UCSD-AML1 (cell line): ENCODE measurements at regions not wholly inside any gene's neighbourhood (a gene's known extent, or its start where the extent isn't known, plus 50 kb on each side); places are given as distances from the start of the nearest gene placed in this dataset.
"Not testable (repeated sequence)": the region's sequence is repeated elsewhere in the genome, so short reads cannot be mapped to it uniquely, and the experiment has no call there.

Experiments used
- DNase-seq: peaks from one replicate; lab custom pipeline; 2025; ENCODE audit not compliant: unreplicated experiment; lab: John Stamatoyannopoulos, UW

DNA sequence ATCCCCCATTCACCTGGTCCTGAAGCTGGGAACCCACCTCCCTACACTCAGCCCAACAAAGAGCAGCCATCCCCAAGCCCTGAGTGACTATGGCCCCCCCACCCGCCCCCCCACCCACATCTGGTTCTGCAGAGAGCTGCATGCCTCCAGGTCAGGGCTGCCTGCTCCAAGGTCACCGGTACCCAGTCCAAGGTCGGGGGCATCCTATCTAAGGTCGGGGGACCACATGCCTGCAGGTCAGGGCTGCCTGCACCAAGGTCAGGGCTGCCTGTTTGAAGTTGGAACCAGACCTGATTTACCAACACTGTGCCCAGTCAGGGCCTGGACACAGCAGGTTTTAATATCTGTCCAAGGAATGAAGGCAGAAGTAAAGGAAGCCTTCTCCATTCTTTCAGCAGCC, 66.1 kb upstream of the GPC1 start:
- no peak for DNase-seq

- DNase-seq, result no peak
Observed at GRCh38 chr2:240369801-240370585, 65.5 kb upstream of the GPC1 start.

DNA sequence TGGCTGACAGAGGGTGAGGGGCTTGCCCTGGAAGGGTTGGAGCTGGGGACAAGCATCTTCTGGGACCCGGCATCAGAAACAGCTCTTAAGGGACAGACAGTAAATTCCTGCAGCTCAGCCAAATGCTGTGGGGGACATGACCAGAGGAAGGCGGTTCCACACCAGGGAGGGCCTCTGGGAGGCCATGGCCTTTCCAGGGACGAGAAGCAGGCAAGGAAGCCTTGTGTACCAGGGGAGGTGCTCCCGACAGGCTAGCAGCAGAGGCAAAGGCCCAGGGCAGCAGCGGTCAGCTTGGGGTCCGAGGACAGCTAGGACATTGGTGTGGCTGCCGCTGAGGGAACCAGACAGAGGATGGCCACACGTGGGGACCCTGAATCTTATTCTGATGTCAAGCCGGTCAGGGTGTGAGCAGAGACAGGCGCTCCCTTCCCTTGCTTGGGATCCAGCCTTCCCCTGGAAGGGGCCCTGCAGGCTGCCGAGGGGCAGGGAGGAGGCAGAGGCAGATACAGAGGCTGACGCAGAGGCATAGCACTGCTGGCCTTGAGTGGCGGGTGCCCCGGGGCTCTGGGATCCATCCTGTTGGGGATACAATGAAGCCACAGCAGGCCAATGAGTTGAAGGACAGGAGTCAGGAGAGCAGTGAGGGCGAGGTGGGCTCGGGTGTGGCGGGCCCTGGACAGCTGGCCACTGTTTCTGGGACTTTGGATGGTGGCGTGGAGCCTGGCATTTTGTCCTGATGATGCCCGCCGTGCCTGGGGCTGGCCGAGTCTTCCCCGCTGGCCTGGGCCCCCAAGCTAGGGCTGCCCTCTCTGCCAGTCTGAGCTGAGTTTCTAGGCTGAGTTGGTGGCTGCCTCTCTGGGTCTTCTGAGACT, 64.1 kb upstream of the GPC1 start:
- no peak for DNase-seq

GRCh38 chr2:240372101-240372500, 63.4 kb upstream of the GPC1 start:
- no peak for DNase-seq

DNA sequence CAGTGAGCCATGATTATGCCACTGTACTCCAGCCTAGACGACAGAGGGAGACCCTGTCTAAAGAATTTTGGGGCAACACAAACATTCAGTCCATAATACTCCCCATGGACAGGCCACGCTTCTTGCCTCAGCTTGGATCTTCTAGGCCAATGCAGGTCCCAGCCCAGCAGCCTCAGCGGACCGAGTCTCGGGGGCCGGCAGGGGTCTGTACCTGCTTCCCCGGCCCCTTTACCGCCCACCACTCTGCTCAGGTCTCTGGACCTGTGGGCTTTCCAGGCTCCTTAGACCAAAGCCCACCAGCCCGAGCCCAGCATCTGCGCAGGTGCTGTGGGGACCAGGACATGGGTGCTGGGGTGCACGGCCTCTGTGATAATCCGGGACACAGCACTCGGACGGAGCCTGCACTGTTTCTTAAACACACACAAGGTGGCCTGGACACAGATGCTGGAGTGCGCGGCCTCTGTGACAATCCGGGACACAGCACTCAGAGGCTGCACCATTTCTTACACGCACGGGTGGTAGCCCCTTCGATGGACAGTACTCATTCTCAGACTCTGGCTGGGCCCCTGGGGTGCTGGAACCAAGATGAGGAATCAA, 62.1 kb upstream of the GPC1 start:
- DNase-seq, result no peak

GRCh38 chr2:240374085-240374907, 61.2 kb upstream of the GPC1 start:
- no peak for DNase-seq

- no peak for DNase-seq
Observed at GRCh38 chr2:240375024-240375645, 60.3 kb upstream of the GPC1 start.

DNA sequence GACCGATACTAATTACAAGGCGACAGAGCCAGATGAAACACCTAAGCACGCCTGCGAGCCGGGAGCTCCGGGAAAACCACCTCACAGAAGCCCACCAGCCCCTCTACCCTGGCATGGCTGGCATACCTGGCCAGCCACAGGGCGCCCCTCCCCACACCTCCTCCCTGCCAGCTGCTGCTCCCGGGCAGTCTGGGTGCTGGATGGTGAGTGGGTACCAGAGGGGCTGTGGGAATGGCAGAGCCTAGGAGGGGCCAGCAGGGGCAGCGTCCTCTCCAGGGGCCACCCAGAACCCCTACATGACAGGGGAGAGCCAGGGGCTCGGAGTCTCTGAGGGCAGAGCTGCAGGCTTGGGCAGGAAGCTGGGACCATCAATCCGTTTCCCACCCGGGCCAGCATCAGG, 58.7 kb upstream of the GPC1 start:
- no peak for DNase-seq

DNA sequence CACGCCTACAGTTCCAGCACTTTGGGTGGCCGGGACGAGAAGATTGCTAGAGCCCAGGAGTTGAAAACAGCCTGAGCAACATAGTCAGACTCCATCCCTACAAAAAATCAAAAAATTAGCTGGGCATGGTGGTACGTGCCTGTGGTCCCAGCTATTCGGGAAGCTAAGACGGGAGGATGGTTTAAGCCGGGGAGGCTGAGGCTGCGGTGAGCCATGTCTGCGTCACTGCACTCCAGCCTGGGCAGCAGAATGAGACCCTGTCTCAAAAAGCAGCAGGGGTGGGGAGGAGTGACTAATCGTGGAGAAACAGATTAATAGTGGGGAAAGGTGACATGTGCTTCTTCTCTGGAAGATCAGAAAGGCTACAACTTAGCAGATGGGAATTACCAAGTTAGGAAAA, 58.1 kb upstream of the GPC1 start:
- DNase-seq, result no peak

GRCh38 chr2:240379089-240379636, 56.3 kb upstream of the GPC1 start:
- no peak for DNase-seq

GRCh38 chr2:240383099-240383758, 52.2 kb upstream of the GPC1 start:
- no peak for DNase-seq

DNA sequence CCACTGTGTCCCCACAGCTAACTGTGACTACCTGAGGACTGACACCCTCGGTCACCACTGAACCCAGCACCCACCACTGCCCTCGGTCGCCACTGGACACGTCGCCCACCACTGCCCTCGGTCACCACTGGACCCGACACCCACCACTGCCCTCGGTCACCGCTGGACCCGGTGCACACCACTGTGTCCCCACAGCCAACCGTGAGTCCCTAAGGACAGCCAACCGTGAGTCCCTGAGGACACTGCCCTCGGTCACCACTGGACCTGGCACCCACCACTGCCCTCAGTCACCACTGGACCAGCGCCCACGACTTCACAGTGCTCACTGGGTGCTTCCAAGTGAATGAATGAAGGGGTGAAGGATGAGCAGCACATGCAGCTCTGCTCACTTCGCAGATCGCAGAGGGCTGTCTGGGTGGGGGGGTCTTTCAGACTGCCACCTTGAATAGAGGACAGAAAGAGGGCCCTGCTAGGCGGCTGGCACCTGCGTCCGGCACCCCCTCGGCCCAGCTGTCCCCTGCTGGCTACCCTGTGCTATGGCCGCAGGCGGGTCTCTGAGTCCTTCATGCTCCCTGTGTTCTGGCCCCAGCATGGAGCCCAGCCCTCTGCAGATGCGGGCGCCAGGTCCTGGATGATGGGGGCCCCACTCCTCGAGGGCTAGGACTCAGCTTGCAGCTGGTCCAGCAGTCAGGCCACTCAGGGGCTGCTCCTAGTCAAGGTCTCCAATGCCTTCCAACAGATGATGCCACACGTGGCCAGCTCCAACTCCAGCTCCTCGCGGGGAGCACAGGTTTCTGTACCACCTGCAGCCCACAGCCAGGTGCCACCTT, 51.4 kb upstream of the GPC1 start:
- DNase-seq, result no peak

DNA sequence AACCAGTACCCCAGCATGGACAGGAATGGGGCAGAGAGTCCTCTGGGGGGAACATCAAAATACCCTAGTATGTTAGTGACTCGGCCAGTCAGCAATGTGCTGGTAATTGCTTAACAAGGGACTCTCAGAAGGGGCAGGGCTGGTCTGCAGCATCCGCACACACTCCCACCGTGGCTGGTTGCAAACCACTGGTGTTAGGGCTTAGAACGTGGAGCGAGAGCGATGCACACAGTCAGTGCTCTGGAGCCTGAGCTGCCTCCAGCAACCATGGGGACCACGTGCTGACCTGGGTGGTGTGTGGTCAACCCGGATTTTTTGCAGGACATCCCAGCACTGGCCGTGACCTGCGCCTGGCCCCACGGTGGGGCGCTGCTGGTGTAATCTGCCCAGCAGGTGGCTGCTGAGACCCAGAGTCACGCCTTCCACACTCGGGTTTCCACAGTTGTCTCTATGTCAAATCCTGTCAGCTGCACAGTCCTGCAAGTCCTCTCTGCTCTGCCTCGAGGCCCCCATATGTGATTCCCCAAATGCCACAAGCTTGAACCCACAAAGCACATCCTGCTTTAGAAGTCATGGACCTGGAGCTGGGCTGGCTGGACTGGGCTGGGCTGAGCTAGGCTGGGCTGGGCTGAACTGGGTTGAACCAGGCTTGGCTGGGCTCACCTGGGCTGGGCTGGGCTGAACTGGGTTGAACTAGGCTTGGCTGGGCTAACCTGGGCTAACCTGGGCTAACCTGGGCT, 50.6 kb upstream of the GPC1 start:
- no peak for DNase-seq

- DNase-seq, result not testable (repeated sequence)
Observed at GRCh38 chr2:240385451-240386161, 49.9 kb upstream of the GPC1 start.
